ENCODE measurements at regions not wholly inside any gene's neighbourhood (a gene's known extent, or its start where the extent isn't known, plus 50 kb on each side); places are given as distances from the start of the nearest gene placed in this dataset.

DNA sequence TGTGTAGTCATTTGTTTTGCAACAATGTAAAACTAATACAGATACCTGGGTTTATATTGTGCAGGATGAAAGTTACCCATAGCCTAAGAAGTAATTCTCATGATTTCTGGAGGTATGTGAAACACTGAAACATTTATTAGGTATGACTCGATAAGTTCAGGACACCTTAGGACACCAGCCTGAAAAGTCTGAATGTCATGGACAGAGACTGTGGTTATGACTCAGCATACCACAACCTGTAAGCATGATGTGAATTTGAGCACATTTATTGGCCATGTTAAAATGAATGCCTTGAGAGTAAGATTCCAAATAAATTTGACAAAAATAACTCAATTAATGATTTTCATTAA, 1471.7 kb upstream of the B3GALT2 start:
- TF ChIP-seq, protein P1, sequence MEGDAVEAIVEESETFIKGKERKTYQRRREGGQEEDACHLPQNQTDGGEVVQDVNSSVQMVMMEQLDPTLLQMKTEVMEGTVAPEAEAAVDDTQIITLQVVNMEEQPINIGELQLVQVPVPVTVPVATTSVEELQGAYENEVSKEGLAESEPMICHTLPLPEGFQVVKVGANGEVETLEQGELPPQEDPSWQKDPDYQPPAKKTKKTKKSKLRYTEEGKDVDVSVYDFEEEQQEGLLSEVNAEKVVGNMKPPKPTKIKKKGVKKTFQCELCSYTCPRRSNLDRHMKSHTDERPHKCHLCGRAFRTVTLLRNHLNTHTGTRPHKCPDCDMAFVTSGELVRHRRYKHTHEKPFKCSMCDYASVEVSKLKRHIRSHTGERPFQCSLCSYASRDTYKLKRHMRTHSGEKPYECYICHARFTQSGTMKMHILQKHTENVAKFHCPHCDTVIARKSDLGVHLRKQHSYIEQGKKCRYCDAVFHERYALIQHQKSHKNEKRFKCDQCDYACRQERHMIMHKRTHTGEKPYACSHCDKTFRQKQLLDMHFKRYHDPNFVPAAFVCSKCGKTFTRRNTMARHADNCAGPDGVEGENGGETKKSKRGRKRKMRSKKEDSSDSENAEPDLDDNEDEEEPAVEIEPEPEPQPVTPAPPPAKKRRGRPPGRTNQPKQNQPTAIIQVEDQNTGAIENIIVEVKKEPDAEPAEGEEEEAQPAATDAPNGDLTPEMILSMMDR (IDR thresholded peaks at IDR 0.05): no peak
- TF ChIP-seq POLR2A (IDR thresholded peaks at IDR 0.05): no peak
